SK-N-SH (cell line): ENCODE measurements at regions not wholly inside any gene's neighbourhood (a gene's known extent, or its start where the extent isn't known, plus 50 kb on each side); places are given as distances from the start of the nearest gene placed in this dataset.

Source experiments
- CTCF ChIA-PET: fragments of 300-600, 350-600 bp; formaldehyde crosslinking; extraction: SDS; loops from one replicate; lab custom pipeline; 2021; lab: Yijun Ruan, JAX
- POLR2A ChIA-PET: fragments of 350-600 bp; sonication (Branson Sonifier 250); formaldehyde crosslinking; extraction: SDS; loops from one replicate; lab custom pipeline; 2020; ENCODE audit warnings: antibody characterized with exemption, inconsistent platforms; lab: Yijun Ruan, JAX
- DNase-seq: peaks from one replicate; pipeline ENCODE4 v3.0.0; 2012
- H2AFZ ChIP-seq: fragments of 200-600 bp; sonication (generic); 2 replicates; pipeline ENCODE4 v1.8.1; 2016; ENCODE audit warnings: antibody characterized with exemption, mild to moderate bottlenecking, low read depth
- H3F3A ChIP-seq: fragments of 200-600 bp; sonication (generic); replicated peaks from 2 replicates; pipeline ENCODE3; 2016; ENCODE audit warnings: antibody characterized with exemption, mild to moderate bottlenecking; ENCODE audit not compliant: insufficient read depth
- H3K27ac ChIP-seq, 2 experiments: fragments of 200-500 bp in 1 of 2; fragments of 200-600 bp in 1 of 2; sonication (Bioruptor generic) in 1 of 2; sonication (generic), shearing (Covaris generic) in 1 of 2; 2 replicates each; pipeline versions ENCODE4 v1.5.1 to v1.6.1; 2014 to 2016; ENCODE audit warnings: low read depth in 2 of 2, inconsistent platforms in 1 of 2, low read length in 1 of 2, mild to moderate bottlenecking in 1 of 2, mixed read lengths in 1 of 2
- H3K27me3 ChIP-seq: fragments of 200-600 bp; sonication (generic), shearing (Covaris generic); 2 replicates; pipeline ENCODE4 v1.6.1; 2016; ENCODE audit warnings: mixed run types; ENCODE audit not compliant: insufficient read depth
- H3K36me3 ChIP-seq, 2 experiments: fragments of 200-500 bp in 1 of 2; fragments of 200-600 bp in 1 of 2; sonication (Bioruptor generic) in 1 of 2; sonication (generic) in 1 of 2; replicated peaks in 1 of 2; 2 replicates each; pipeline versions ENCODE3 to v1.5.1; 2014 to 2016; ENCODE audit warnings: low read length in 1 of 2, mild to moderate bottlenecking in 1 of 2; ENCODE audit not compliant: insufficient read depth in 2 of 2, control insufficient read depth in 1 of 2
- H3K4me1 ChIP-seq, 2 experiments: fragments of 200-500 bp in 1 of 2; fragments of 200-600 bp in 1 of 2; sonication (Bioruptor generic) in 1 of 2; sonication (generic), shearing (Covaris generic) in 1 of 2; 2 replicates each; pipeline versions ENCODE4 v1.5.1 to v1.6.1; 2014 to 2016; ENCODE audit warnings: low read depth in 1 of 2, low read length in 1 of 2, mixed run types in 1 of 2; ENCODE audit not compliant: insufficient read depth in 2 of 2, control insufficient read depth in 1 of 2
- H3K4me2 ChIP-seq: fragments of 200-600 bp; sonication (generic), shearing (Covaris generic); 2 replicates; pipeline ENCODE4 v1.6.1; 2017; ENCODE audit warnings: mixed run types
- H3K4me3 ChIP-seq, 2 experiments: fragments of 200-500 bp in 1 of 2; fragments of 200-600 bp in 1 of 2; sonication (Bioruptor generic) in 1 of 2; sonication (generic), shearing (Covaris generic) in 1 of 2; 2 replicates each; pipeline versions ENCODE4 v1.5.1 to v1.8.1; 2014 to 2016; ENCODE audit warnings: low read depth in 2 of 2, inconsistent platforms in 1 of 2, low read length in 1 of 2, mild to moderate bottlenecking in 1 of 2, mixed read lengths in 1 of 2, moderate library complexity in 1 of 2
- H3K79me2 ChIP-seq: fragments of 200-600 bp; sonication (generic); 2 replicates; pipeline ENCODE4 v1.8.1; 2017; ENCODE audit warnings: mild to moderate bottlenecking; ENCODE audit not compliant: insufficient read depth
- H3K9ac ChIP-seq: fragments of 200-600 bp; sonication (generic); 2 replicates; pipeline ENCODE4 v1.6.1; 2017; ENCODE audit warnings: mixed run types
- H3K9me2 ChIP-seq: fragments of 200-600 bp; sonication (generic); 2 replicates; pipeline ENCODE4 v1.6.1; 2017; ENCODE audit warnings: mixed run types
- H3K9me3 ChIP-seq: fragments of 200-600 bp; sonication (generic); 2 replicates; pipeline ENCODE4 v1.6.1; 2017; ENCODE audit warnings: mixed run types, mild to moderate bottlenecking, moderate library complexity
- H4K20me1 ChIP-seq: fragments of 200-600 bp; sonication (generic); 2 replicates; pipeline ENCODE4 v1.6.1; 2017; ENCODE audit warnings: mild to moderate bottlenecking, mixed run types; ENCODE audit not compliant: insufficient read depth
- ELF1 ChIP-seq: IDR thresholded peaks from 2 replicates; pipeline ENCODE4 v1.4.0; 2012
- FOSL2 ChIP-seq: IDR thresholded peaks from 2 replicates; pipeline ENCODE4 v1.4.0; 2012; ENCODE audit warnings: low read depth, mild to moderate bottlenecking, moderate library complexity, borderline replicate concordance
- IRF3 ChIP-seq: fragments of 150-350 bp; IDR thresholded peaks from 2 replicates; pipeline ENCODE4 v1.6.1; 2016; ENCODE audit warnings: mild to moderate bottlenecking, low read depth, low read length
- MAX ChIP-seq: IDR thresholded peaks from 2 replicates; pipeline ENCODE4 v1.4.0; 2012; ENCODE audit warnings: low read depth
- NFIC ChIP-seq: IDR thresholded peaks from 2 replicates; pipeline ENCODE4 v1.4.0; 2012; ENCODE audit warnings: borderline replicate concordance
- NRF1 ChIP-seq: IDR thresholded peaks from 2 replicates; pipeline ENCODE4 v1.6.1; 2012; ENCODE audit warnings: low read depth, mild to moderate bottlenecking, low read length
- PBX3 ChIP-seq: IDR thresholded peaks from 2 replicates; pipeline ENCODE4; 2012
- REST ChIP-seq: IDR thresholded peaks from 2 replicates; pipeline ENCODE4 v1.6.1; 2012; ENCODE audit warnings: mild to moderate bottlenecking, low read depth, low read length, moderate library complexity
- RXRA ChIP-seq: IDR thresholded peaks from 2 replicates; pipeline ENCODE4 v1.4.0; 2012; ENCODE audit warnings: low read depth, mild to moderate bottlenecking, borderline replicate concordance
- SIN3A ChIP-seq: IDR thresholded peaks from 2 replicates; pipeline ENCODE4 v1.6.1; 2012; ENCODE audit warnings: low read depth, mild to moderate bottlenecking, low read length, moderate library complexity, borderline replicate concordance
- SMC3 ChIP-seq: IDR thresholded peaks from 2 replicates; pipeline ENCODE4 v1.6.1; 2012; ENCODE audit warnings: low read depth, low read length, improper control_type of control experiment
- TAF1 ChIP-seq: IDR thresholded peaks from 2 replicates; pipeline ENCODE4 v1.6.1; 2012; ENCODE audit warnings: low read depth, mild to moderate bottlenecking, low read length, moderate library complexity, borderline replicate concordance
- TEAD4 ChIP-seq: IDR thresholded peaks from 2 replicates; pipeline ENCODE4 v1.4.0; 2012; ENCODE audit warnings: mild to moderate bottlenecking, borderline replicate concordance; ENCODE audit not compliant: insufficient read depth
- USF2 ChIP-seq: fragments of 150-350 bp; IDR thresholded peaks from 2 replicates; pipeline ENCODE4 v1.6.1; 2017; ENCODE audit warnings: antibody characterized with exemption, low read length, low read depth, borderline replicate concordance

GRCh38 chr14:84432676-84433075, 1097.3 kb upstream of the FLRT2 start:
- no peak for DNase-seq
- H4K20me1 ChIP-seq, result no peaks in the 10 kb centered on the region
- H3K27me3 ChIP-seq, result 0 out of 2 replicates have a peak, but pooled peaks cover 4% of the 10 kb centered on the region
- H3K4me1 ChIP-seq, result no peaks in the 10 kb centered on the region
- no peaks in the 10 kb centered on the region for H3K9me3 ChIP-seq
- H3K9me2 ChIP-seq, result no peaks in the 10 kb centered on the region
- no peaks in the 10 kb centered on the region for H3F3A ChIP-seq
- H3K27ac ChIP-seq, result no peak overlapping the region
- H3K4me2 ChIP-seq, result no peak overlapping the region
- no peak overlapping the region for H3K4me3 ChIP-seq
- no peak overlapping the region for H2AFZ ChIP-seq
- ChIA-PET POLR2A (no interaction called here), CTCF (no interaction called here)
- TF ChIP-seq IRF3 (no peak), MAX (no peak), FOSL2 (no peak), SIN3A (no peak), TAF1 (no peak), TEAD4 (no peak), USF2 (no peak), REST (no peak), NRF1 (no peak), RXRA (no peak), PBX3 (no peak), SMC3 (no peak), ELF1 (no peak), NFIC (no peak)
- H3K9ac ChIP-seq, result no peak overlapping the region
- no peaks in the 10 kb centered on the region for H3K36me3 ChIP-seq
- no peaks in the 10 kb centered on the region for H3K79me2 ChIP-seq
